HG02642 (cell line): ENCODE measurements at regions not wholly inside any gene's neighbourhood (a gene's known extent, or its start where the extent isn't known, plus 50 kb on each side); places are given as distances from the start of the nearest gene placed in this dataset.

Experiments used
- ATAC-seq: cut with Tn5 transposase; IDR thresholded peaks from one replicate; pipeline ENCODE4 v1.9.1; 2021; ENCODE audit warnings: mild to moderate bottlenecking; ENCODE audit not compliant: unreplicated experiment, poor library complexity

GRCh38 chr2:42965910-42966309 is 173.5 kb upstream of the HAAO start:
- no peak for ATAC-seq

GRCh38 chr2:42965196-42965595 is 172.8 kb upstream of the HAAO start:
- no peak for ATAC-seq

DNA sequence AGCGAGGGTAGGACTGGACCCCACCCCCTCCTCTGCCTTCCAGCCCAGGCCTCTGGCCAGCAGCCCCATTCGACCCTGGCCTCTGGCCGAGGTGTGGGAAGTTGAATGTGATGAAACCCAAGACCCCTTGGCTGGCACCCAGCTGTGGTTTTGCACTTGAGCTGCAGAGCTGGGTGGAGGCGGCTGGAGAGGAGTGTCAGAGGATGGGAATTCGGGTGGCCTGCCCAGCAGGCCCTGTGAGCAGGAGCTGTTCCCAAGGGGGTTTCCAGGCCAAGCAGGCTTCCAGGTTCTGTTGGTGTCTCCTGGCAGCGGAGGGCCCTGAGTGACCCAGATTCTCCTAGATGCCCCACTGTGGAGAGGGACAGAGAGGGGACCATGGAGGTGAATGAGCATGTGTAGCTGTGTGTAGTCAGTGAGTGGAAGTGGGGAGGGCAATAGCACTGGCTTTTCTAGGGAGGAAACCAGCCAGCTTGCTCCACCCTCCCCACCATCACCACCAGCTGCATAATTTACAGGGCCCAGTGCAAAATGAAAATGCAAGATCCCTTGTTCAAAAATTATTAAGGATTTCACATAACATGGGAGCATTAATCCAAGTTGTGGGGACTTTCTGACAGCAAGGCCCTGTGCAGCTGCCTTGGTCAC is 172.2 kb upstream of the HAAO start:
- ATAC-seq, result no peak

- no peak for ATAC-seq
These were observed 171.2 kb upstream of the HAAO start for GRCh38 chr2:42963452-42964068.

- no peak for ATAC-seq
These were observed 170.1 kb upstream of the HAAO start for GRCh38 chr2:42962508-42962953.

DNA sequence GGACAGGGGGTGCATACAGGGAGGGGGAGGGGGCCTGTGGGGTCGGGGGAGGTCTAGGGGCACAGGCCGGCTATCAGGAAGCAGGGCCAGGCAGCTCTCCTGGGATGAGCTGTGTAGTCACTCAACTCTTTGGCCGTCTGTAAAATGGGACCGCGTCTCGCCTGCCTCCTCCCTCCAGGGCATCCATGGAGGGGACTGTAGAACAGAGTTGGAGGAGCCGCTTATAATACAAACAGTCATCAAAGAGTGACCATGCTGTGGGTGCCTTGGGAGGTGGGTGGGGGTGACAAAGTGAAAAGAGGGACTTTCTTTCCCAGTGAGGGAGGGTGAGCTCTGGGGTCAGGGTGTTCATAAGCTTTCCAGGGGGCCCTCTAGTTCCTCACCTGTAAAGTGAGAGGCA is 169.6 kb upstream of the HAAO start:
- ATAC-seq, result no peak

DNA sequence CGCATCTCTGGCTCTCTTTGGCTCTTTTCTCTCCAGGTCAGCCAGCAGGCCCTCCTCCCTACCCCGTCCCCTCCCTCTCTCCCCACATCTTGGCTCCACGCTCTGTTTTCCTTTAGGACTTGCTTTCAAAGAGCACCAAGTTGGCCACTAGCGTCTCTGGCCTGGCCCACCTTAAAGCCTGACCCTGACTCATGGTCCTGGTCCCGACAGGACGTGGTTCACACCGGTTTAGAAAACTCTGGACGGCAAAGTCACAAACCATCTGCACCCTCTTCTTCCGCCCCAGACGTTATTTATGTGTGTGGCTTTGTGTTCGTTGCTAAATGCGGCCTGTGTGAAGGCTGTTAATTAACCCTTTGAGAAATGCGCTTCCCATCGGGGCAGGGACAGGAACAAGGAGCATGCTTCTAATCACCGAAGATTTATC is 169.0 kb upstream of the HAAO start:
- ATAC-seq, result no peak

- no peak for ATAC-seq
These were observed 168.4 kb upstream of the HAAO start for GRCh38 chr2:42960842-42961180.

DNA sequence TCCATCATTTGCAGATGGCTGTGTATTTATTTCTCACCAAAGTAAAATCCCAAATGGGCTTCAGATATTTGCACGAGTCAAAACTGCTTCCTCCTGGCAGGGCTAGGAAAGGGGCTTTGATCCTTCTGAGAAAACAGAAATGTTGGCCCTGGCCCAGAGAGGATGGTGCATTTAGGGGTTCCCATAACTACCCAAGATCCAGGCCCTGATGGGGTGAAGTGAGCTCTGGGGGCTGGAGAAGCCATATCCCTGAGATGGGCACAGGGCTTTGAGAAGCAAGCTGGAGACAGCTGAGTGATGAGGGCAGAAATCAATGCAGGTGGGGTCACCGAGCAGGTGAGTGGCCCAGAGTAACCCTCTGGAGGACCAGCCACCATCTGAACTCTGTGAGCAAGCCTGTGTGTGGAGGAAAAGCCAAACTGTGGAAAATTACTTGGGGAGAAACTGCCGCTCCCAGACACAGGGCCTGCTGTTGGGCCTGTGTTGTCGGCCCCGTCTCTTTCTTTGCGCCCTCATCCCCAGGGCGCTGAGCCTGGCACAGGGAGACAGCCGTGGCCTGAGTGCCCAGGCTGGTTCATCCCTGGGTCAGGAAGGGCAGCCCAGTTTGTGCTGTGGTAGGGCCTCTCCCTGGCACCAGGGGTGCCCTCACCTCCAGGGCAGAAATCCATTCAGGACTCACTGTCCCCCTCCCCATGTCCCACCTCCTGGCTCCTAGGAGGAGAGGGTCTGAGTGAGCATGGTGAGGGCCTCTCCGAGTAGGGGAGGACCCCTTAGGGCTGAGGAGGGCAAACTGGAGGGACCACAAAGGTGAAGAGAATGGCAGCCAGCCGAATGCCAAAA is 167.8 kb upstream of the HAAO start:
- no peak for ATAC-seq

- ATAC-seq, result no peak
These were observed 167.0 kb upstream of the HAAO start for GRCh38 chr2:42959234-42960001.

- no peak for ATAC-seq
These were observed 166.4 kb upstream of the HAAO start for GRCh38 chr2:42958741-42959233.

- no peak for ATAC-seq
These were observed 165.5 kb upstream of the HAAO start for GRCh38 chr2:42957861-42958301.

DNA sequence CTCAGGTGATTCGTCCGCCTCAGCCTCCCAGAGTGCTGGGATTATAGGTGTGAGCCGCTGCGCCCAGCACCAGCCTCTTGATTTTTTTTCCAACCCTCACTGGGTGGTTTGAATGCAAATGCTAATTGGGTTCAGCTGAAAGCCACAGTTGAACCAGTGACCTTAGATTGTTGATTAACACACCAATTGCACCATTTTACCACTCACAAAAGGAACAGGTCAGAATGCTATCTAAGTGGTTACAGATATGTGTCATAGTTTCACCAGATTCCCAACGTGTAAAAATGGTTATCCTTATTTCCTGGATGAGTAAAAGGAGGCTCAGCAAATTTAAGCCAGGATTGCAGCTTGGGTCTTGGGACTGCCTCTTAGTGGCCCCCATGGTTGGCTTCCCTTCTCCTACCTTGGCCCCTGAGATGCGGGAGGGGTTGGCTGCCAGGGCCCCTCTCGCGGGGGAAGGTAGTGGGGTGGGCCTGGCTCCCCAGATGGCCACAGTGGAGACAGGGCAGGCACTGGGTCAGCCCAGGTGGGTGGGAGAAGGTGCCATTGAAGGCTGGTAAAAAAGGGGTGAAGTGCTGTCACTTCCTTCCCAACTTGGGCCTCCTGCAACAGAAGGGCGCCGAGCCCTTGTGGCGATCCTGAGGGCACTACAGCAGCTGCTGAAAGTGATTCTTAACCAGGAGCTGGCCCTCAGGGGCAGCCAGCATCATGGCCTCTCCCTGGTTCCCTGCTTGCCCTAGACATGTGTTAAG is 164.9 kb upstream of the HAAO start:
- no peak for ATAC-seq

GRCh38 chr2:42954227-42954962 is 162.0 kb upstream of the HAAO start:
- no peak for ATAC-seq

- ATAC-seq, result no peak
These were observed 160.8 kb upstream of the HAAO start for GRCh38 chr2:42953216-42953615.

DNA sequence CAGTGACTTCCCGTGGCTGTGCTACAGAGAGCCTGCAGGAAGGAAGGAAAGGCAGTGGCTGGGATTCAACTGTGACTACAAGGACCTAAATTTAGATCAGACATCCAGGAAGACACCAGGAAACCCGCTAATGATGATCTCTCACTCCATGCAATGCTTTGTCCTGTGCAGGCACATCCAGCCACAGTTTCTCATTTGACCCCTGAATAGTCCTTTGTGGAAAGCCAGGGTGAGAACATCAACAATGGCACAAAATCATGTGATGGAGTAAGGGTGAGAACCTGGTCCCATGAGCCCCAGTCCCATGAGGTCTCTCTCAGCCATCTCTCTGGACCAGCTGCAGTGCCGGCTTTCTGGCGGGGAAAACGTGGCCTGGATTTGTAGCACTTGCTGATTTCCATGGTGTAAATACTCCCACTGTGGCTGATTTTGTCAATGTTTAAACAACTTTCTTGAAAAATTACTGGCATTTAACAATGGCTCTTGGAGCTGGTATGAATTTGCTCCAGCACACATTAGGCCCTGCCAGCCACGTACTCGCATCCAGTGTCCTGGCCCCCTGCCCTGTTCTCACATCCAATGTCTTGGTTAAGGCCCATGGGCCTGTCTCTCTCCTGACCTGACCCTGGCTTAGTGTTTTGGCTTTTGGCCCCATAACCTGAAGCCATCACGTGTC is 159.0 kb upstream of the HAAO start:
- ATAC-seq, result no peak

DNA sequence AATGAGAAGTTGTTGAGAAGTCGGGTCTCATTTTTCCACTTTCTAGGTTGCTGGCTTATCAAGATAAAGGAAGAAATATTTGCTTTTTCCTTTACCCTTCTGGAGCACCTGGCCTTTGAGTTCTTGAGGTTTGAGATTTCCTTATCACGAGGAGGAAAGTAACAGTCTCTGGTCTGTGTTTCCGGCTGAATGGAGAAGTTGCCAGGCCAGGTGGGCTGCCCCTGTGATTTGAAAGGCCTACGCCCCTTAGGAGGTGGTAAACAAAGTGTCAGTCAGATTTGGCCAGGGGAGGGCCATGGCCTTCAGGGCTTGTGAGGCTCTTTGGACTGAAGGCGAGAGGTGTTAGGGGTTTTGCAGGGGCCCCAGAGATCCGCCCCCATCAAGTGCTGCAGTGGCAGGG is 156.7 kb upstream of the HAAO start:
- peak; percentile 54 for ATAC-seq

DNA sequence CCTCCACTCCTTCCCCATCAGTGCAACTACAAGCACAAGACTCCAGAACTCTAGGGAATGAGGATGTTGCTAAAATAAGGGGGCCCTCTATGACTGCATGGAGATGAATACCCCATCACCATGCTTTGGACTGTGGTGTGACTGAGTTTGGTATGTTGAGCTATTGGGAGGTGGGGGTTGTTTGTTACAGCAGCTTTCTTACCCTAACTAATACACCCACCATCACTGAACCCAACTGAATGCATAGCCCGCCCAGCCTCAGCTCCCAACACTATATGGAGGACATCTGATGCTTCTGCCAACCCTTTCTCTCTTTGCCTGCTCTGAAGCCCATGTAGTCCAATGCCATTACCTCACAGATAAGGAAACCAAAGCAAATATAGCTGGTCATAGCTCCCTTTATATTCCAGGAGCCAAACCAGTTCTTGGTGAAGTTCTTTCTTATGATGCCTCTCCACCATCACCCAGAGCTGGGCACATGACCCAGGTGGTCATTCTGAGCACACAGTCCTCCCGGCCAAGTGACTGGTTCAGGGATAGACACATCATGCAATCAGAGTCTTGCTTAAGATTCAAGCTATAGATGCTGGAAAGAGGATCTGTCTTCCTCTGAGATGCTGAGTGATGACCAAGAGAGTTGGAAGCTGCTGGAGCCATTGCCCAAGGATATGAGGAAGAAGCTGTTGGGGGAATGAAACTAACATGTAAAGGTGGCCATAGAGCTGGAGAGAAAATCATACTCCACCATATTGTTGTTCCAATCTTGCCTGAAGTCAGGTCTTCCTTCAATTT is 155.6 kb upstream of the HAAO start:
- no peak for ATAC-seq
